ENCODE measurements at regions not wholly inside any gene's neighbourhood (a gene's known extent, or its start where the extent isn't known, plus 50 kb on each side); places are given as distances from the start of the nearest gene placed in this dataset.

DNA sequence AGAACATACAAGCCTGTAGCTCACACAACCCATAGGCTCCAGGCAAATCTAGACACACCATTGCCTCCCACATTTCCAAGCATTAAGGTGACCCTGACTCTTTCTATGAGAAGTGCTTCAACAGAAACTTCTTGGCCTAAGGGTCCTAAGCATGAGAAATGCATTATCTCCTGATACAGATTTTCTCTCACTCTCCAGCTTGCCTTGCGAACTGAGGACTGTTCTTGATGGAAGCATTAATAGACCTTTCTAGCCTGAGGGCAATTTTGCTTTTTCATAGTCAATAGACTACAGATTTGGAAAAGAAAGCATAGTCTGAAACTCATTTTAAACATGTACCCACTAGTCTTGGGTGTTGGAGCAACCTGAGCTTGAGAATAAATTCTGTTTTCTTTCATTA lies 1801.3 kb upstream of the PCDH7 start:
- no peak for TF ChIP-seq POLR2A (IDR thresholded peaks at IDR 0.05; ENCODE audit: low read depth, low read length)
- no peak for TF ChIP-seq POLR2AphosphoS5 (IDR thresholded peaks at IDR 0.05; ENCODE audit: low read depth, low read length)
